HFFc6 (cell line): ENCODE measurements at regions not wholly inside any gene's neighbourhood (a gene's known extent, or its start where the extent isn't known, plus 50 kb on each side); places are given as distances from the start of the nearest gene placed in this dataset.

Experiments
- DNase-seq: peaks from one replicate; pipeline ENCODE4 v3.0.0-alpha.2; 2018
- H3K27ac Mint-ChIP-seq: 2 replicates; pipeline ENCODE4 v1.8.0; 2020; ENCODE audit warnings: mild to moderate bottlenecking, mixed read lengths
- H3K27me3 Mint-ChIP-seq: 2 replicates; pipeline ENCODE4 v1.8.0; 2021; ENCODE audit warnings: mild to moderate bottlenecking, moderate library complexity, mixed read lengths; ENCODE audit not compliant: insufficient read depth
- H3K36me3 Mint-ChIP-seq: 2 replicates; pipeline ENCODE4 v1.8.0; 2021; ENCODE audit warnings: low read depth, mixed read lengths
- H3K4me1 Mint-ChIP-seq: 2 replicates; pipeline ENCODE4 v1.8.0; 2020; ENCODE audit warnings: low read depth, mixed read lengths
- H3K4me3 Mint-ChIP-seq: 2 replicates; pipeline ENCODE4 v1.8.0; 2020; ENCODE audit warnings: mild to moderate bottlenecking, moderate library complexity, mixed read lengths
- H3K9me3 Mint-ChIP-seq: 2 replicates; pipeline ENCODE4 v1.8.0; 2020; ENCODE audit warnings: mild to moderate bottlenecking, mixed read lengths
- CTCF ChIP-seq: fragments of 200-600 bp; sonication (generic); IDR thresholded peaks from 2 replicates; pipeline ENCODE4 v1.5.0; 2021; ENCODE audit warnings: antibody characterized with exemption, mild to moderate bottlenecking

GRCh38 chr14:22184830-22185168 lies 404.2 kb downstream of the DAD1 start:
- H3K36me3 Mint-ChIP-seq: no peaks in the 10 kb centered on the region
- H3K4me1 Mint-ChIP-seq: peaks cover 12% of the 10 kb centered on the region; the same call in 1 of the 2 replicates
- no peak overlapping the region for H3K27ac Mint-ChIP-seq
- H3K4me3 Mint-ChIP-seq: no peak overlapping the region
- no peak for DNase-seq
- H3K27me3 Mint-ChIP-seq: peaks cover 5% of the 10 kb centered on the region
- TF ChIP-seq CTCF: no peak
- H3K9me3 Mint-ChIP-seq: no peaks in the 10 kb centered on the region

- peaks cover 12% of the 10 kb centered on the region; the same call in 1 of the 2 replicates for H3K4me1 Mint-ChIP-seq
- H3K36me3 Mint-ChIP-seq: no peaks in the 10 kb centered on the region
- H3K9me3 Mint-ChIP-seq: no peaks in the 10 kb centered on the region
- no peak overlapping the region for H3K27ac Mint-ChIP-seq
- H3K27me3 Mint-ChIP-seq: peaks cover 5% of the 10 kb centered on the region
- no peak for DNase-seq
- H3K4me3 Mint-ChIP-seq: no peak overlapping the region
- TF ChIP-seq CTCF: no peak
Measured at GRCh38 chr14:22184157-22184829, 404.7 kb downstream of the DAD1 start.

- Mint-ChIP-seq H3K36me3 (no peaks in the 10 kb centered on the region), H3K4me3 (no peak overlapping the region), H3K27me3 (peaks cover 5% of the 10 kb centered on the region; the same call in 1 of the 2 replicates), H3K27ac (no peak overlapping the region), H3K9me3 (no peaks in the 10 kb centered on the region), H3K4me1 (peaks cover 9% of the 10 kb centered on the region; the same call in 1 of the 2 replicates)
- no peak for DNase-seq
- TF ChIP-seq CTCF: no peak
Measured at GRCh38 chr14:22180045-22180444, 409.0 kb downstream of the DAD1 start.

GRCh38 chr14:22179190-22179589 lies 409.8 kb downstream of the DAD1 start:
- no peak for TF ChIP-seq CTCF
- no peak overlapping the region for H3K27ac Mint-ChIP-seq
- DNase-seq: no peak
- H3K4me1 Mint-ChIP-seq: 0 out of 2 replicates have a peak, but pooled peaks cover under 1% of the 10 kb centered on the region
- H3K9me3 Mint-ChIP-seq: no peaks in the 10 kb centered on the region
- H3K4me3 Mint-ChIP-seq: no peak overlapping the region
- H3K36me3 Mint-ChIP-seq: no peaks in the 10 kb centered on the region
- H3K27me3 Mint-ChIP-seq: peaks cover 5% of the 10 kb centered on the region; the same call in 1 of the 2 replicates

GRCh38 chr14:22178333-22178839 lies 410.6 kb downstream of the DAD1 start:
- no peak for TF ChIP-seq CTCF
- Mint-ChIP-seq H3K9me3 (no peaks in the 10 kb centered on the region), H3K27ac (no peak overlapping the region), H3K4me1 (no peaks in the 10 kb centered on the region), H3K27me3 (peaks cover 5% of the 10 kb centered on the region), H3K4me3 (no peak overlapping the region), H3K36me3 (no peaks in the 10 kb centered on the region)
- DNase-seq: no peak
